ENCODE measurements at regions not wholly inside any gene's neighbourhood (a gene's known extent, or its start where the extent isn't known, plus 50 kb on each side); places are given as distances from the start of the nearest gene placed in this dataset.

DNA sequence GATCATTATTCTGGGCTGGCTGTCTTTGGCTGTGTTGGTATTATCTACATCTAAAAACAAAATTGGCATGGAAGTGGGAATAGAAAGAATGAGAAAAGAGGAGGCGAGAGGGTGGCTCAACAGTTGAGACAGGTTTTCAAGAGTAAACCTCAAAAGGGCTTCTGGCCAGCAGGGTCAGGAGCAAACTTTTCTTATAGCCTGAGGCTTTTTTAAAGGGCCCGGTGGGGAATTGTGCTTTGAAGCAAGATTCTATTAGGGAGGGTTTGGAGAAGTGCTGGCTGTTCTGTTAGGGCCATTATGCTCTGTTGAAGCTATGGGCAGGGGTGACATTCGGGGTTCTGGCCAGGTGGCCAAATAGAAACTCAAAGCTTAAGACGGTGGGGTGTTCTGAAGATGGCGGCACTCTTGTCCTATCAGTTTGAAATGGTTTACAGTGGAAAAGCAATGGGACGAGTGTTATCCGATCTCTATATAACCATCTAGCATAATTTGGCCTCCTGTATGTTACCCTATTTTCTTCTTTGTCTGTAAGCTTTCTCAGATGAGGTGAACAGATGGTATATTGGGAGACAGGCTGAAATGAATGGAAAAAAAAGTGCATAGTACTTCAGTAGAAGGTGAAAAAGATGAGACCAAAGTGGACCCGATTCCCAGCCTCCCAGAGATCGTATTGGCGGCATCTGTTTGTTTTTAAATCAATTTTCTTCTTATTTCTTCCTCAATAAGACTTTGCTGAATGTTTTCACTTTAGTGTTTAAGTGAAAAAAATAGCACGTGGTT is 132.1 kb upstream of the CNR1 start:
- no peak overlapping the region for H2AFZ ChIP-seq (ENCODE audit: low read depth, low read length, severe bottlenecking)
- no peaks in the 10 kb centered on the region for H4K20me1 ChIP-seq (ENCODE audit: low read depth, low read length)
- no peaks in the 10 kb centered on the region for H3K36me3 ChIP-seq (ENCODE audit: low read length)
- H3K4me2 ChIP-seq (ENCODE audit: low read depth, low read length, poor library complexity, severe bottlenecking), result no peak overlapping the region
- no peaks in the 10 kb centered on the region for H3K9me3 ChIP-seq (ENCODE audit: insufficient read depth, low read length)
- H3K9me2 ChIP-seq (replicated peaks; ENCODE audit: insufficient read depth, low read length), result no peaks in the 10 kb centered on the region
- no peaks in the 10 kb centered on the region for H3F3A ChIP-seq (ENCODE audit: insufficient read depth)
- no peak overlapping the region for H3K4me3 ChIP-seq (ENCODE audit: insufficient read depth, low read length, poor library complexity, severe bottlenecking)
- no peak overlapping the region for H3K27ac ChIP-seq (ENCODE audit: low read depth, low read length)
- TF ChIP-seq EZH2phosphoT487 (conservative IDR thresholded peaks at IDR 0.05; ENCODE audit: low read length), result no peak
- TF ChIP-seq, protein P1, sequence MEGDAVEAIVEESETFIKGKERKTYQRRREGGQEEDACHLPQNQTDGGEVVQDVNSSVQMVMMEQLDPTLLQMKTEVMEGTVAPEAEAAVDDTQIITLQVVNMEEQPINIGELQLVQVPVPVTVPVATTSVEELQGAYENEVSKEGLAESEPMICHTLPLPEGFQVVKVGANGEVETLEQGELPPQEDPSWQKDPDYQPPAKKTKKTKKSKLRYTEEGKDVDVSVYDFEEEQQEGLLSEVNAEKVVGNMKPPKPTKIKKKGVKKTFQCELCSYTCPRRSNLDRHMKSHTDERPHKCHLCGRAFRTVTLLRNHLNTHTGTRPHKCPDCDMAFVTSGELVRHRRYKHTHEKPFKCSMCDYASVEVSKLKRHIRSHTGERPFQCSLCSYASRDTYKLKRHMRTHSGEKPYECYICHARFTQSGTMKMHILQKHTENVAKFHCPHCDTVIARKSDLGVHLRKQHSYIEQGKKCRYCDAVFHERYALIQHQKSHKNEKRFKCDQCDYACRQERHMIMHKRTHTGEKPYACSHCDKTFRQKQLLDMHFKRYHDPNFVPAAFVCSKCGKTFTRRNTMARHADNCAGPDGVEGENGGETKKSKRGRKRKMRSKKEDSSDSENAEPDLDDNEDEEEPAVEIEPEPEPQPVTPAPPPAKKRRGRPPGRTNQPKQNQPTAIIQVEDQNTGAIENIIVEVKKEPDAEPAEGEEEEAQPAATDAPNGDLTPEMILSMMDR (IDR thresholded peaks at IDR 0.05; ENCODE audit: insufficient read depth, low read length, poor library complexity, severe bottlenecking), result no peak
- no peak overlapping the region for H3K9ac ChIP-seq (ENCODE audit: low read length)
- no peaks in the 10 kb centered on the region for H3K27me3 ChIP-seq (ENCODE audit: low read length)
- H3K79me2 ChIP-seq (ENCODE audit: insufficient read depth, low read length), result no peaks in the 10 kb centered on the region

- no peak for TF ChIP-seq EZH2phosphoT487 (conservative IDR thresholded peaks at IDR 0.05; ENCODE audit: low read length)
- TF ChIP-seq, protein P1 (IDR thresholded peaks at IDR 0.05; ENCODE audit: insufficient read depth, low read length, poor library complexity, severe bottlenecking), result no peak
- Histone ChIP-seq H4K20me1 (ENCODE audit: low read depth, low read length) (no peaks in the 10 kb centered on the region), H3K4me2 (ENCODE audit: low read depth, low read length, poor library complexity, severe bottlenecking) (no peak overlapping the region), H3K27me3 (ENCODE audit: low read length) (no peaks in the 10 kb centered on the region), H3K9ac (ENCODE audit: low read length) (no peak overlapping the region), H3K27ac (ENCODE audit: low read depth, low read length) (no peak overlapping the region), H2AFZ (ENCODE audit: low read depth, low read length, severe bottlenecking) (no peak overlapping the region), H3K36me3 (ENCODE audit: low read length) (no peaks in the 10 kb centered on the region), H3K4me3 (ENCODE audit: insufficient read depth, low read length, poor library complexity, severe bottlenecking) (no peak overlapping the region), H3K79me2 (ENCODE audit: insufficient read depth, low read length) (no peaks in the 10 kb centered on the region), H3K9me2 (replicated peaks; ENCODE audit: insufficient read depth, low read length) (no peaks in the 10 kb centered on the region), H3K9me3 (ENCODE audit: insufficient read depth, low read length) (no peaks in the 10 kb centered on the region), H3F3A (ENCODE audit: insufficient read depth) (no peaks in the 10 kb centered on the region)
These were observed 130.5 kb upstream of the CNR1 start for GRCh38 chr6:88296694-88297093.

GRCh38 chr6:88295663-88296062 is 129.5 kb upstream of the CNR1 start:
- TF ChIP-seq EZH2phosphoT487 (conservative IDR thresholded peaks at IDR 0.05; ENCODE audit: low read length), result no peak
- TF ChIP-seq, protein P1 (IDR thresholded peaks at IDR 0.05; ENCODE audit: insufficient read depth, low read length, poor library complexity, severe bottlenecking), result no peak
- Histone ChIP-seq H2AFZ (ENCODE audit: low read depth, low read length, severe bottlenecking) (no peak overlapping the region), H3K79me2 (ENCODE audit: insufficient read depth, low read length) (no peaks in the 10 kb centered on the region), H3K9me3 (ENCODE audit: insufficient read depth, low read length) (peaks cover 3% of the 10 kb centered on the region; the same call in 1 of the 2 replicates), H3K27ac (ENCODE audit: low read depth, low read length) (no peak overlapping the region), H3K9me2 (replicated peaks; ENCODE audit: insufficient read depth, low read length) (no peaks in the 10 kb centered on the region), H4K20me1 (ENCODE audit: low read depth, low read length) (no peaks in the 10 kb centered on the region), H3K27me3 (ENCODE audit: low read length) (no peaks in the 10 kb centered on the region), H3K9ac (ENCODE audit: low read length) (no peak overlapping the region), H3K36me3 (ENCODE audit: low read length) (no peaks in the 10 kb centered on the region; the same call in 1 of the 2 replicates), H3K4me2 (ENCODE audit: low read depth, low read length, poor library complexity, severe bottlenecking) (no peak overlapping the region), H3F3A (ENCODE audit: insufficient read depth) (no peaks in the 10 kb centered on the region), H3K4me3 (ENCODE audit: insufficient read depth, low read length, poor library complexity, severe bottlenecking) (no peak overlapping the region)
